Natural killer cell (primary cell): ENCODE measurements at regions not wholly inside any gene's neighbourhood (a gene's known extent, or its start where the extent isn't known, plus 50 kb on each side); places are given as distances from the start of the nearest gene placed in this dataset.

ENCODE experiments used
- ATAC-seq, 3 donors: fragments of 150-1000 bp in 2 of 3; fragments of 200-7000 bp in 1 of 3; cut with Tn5 transposase; 1 replicate in 1 of 3; 2 replicates in 2 of 3; pipeline ENCODE4 v1.10.0; 2021; ENCODE audit warnings: mild to moderate bottlenecking in 2 of 3, moderate library complexity in 2 of 3
- DNase-seq, 2 donors: peaks; one replicate each; pipeline versions ENCODE4 v3.0.0 to v3.0.0-alpha.2; 2013 to 2021; ENCODE audit warnings: mixed read lengths in 1 of 2
- H3K27ac ChIP-seq: one replicate; pipeline ENCODE4 v1.5.1; 2013; ENCODE audit warnings: mild to moderate bottlenecking, low read length
- H3K27me3 ChIP-seq: one replicate; pipeline ENCODE4 v1.6.1; 2013; ENCODE audit warnings: low read length; ENCODE audit not compliant: control insufficient read depth, insufficient read depth
- H3K36me3 ChIP-seq: one replicate; pipeline ENCODE4 v1.6.1; 2013; ENCODE audit warnings: low read length; ENCODE audit not compliant: control insufficient read depth, insufficient read depth
- H3K4me1 ChIP-seq: one replicate; pipeline ENCODE4 v1.6.1; 2013; ENCODE audit warnings: low read length; ENCODE audit not compliant: control insufficient read depth, insufficient read depth
- H3K4me3 ChIP-seq: one replicate; pipeline ENCODE4 v1.5.1; 2013; ENCODE audit warnings: low read length
- H3K9me3 ChIP-seq: one replicate; pipeline ENCODE4 v1.6.1; 2013; ENCODE audit warnings: low read length; ENCODE audit not compliant: control insufficient read depth, insufficient read depth
- H3K27ac Mint-ChIP-seq, 2 donors: one replicate each; pipeline ENCODE4 v1.8.0; 2022; ENCODE audit warnings: mild to moderate bottlenecking in 2 of 2, mixed read lengths in 2 of 2, moderate library complexity in 1 of 2
- H3K27me3 Mint-ChIP-seq, 2 donors: one replicate each; pipeline ENCODE4 v1.8.0; 2022; ENCODE audit warnings: low read depth in 2 of 2, mixed read lengths in 2 of 2
- H3K36me3 Mint-ChIP-seq: one replicate; pipeline ENCODE4 v1.8.0; 2022; ENCODE audit warnings: mixed read lengths
- H3K4me1 Mint-ChIP-seq, 2 donors: one replicate each; pipeline ENCODE4 v1.8.0; 2022; ENCODE audit warnings: mixed read lengths in 2 of 2
- H3K4me3 Mint-ChIP-seq: one replicate; pipeline ENCODE4 v1.8.0; 2022; ENCODE audit warnings: mild to moderate bottlenecking, moderate library complexity, mixed read lengths
- H3K9me3 Mint-ChIP-seq, 2 donors: one replicate each; pipeline ENCODE4 v1.8.0; 2022; ENCODE audit warnings: mixed read lengths in 2 of 2
- WGBS: methylation state at CpG from one replicate; pipeline ENCODE4 v1.1.7; 2013; ENCODE audit warnings: missing lambda C conversion rate; ENCODE audit not compliant: insufficient coverage; 5-methylcytosine and 5-hydroxymethylcytosine counted together
- intact Hi-C: fragments of 100-400 bp; cut with micrococcal nuclease; formaldehyde crosslinking; loops from one replicate; pipeline ENCODE4 v1.14.2; 2022
- TF ChIP-seq, protein P1 (sequence below): fragments of 200-600 bp; IDR thresholded peaks from one replicate; pipeline ENCODE4 v1.8.0; 2022; ENCODE audit warnings: antibody characterized with exemption

GRCh38 chr6:120214088-120214499 lies 864.5 kb upstream of the MAN1A1 start:
- ATAC-seq (no peak), DNase-seq (no peak)
- no peak overlapping the region for H3K27ac ChIP-seq
- H3K36me3 ChIP-seq = no peaks in the 10 kb centered on the region
- no peak overlapping the region for H3K4me3 ChIP-seq
- H3K9me3 Mint-ChIP-seq = peaks cover 8 to 22% of the 10 kb centered on the region in 2 donors
- H3K27me3 Mint-ChIP-seq = no peaks in the 10 kb centered on the region
- TF ChIP-seq, protein P1, sequence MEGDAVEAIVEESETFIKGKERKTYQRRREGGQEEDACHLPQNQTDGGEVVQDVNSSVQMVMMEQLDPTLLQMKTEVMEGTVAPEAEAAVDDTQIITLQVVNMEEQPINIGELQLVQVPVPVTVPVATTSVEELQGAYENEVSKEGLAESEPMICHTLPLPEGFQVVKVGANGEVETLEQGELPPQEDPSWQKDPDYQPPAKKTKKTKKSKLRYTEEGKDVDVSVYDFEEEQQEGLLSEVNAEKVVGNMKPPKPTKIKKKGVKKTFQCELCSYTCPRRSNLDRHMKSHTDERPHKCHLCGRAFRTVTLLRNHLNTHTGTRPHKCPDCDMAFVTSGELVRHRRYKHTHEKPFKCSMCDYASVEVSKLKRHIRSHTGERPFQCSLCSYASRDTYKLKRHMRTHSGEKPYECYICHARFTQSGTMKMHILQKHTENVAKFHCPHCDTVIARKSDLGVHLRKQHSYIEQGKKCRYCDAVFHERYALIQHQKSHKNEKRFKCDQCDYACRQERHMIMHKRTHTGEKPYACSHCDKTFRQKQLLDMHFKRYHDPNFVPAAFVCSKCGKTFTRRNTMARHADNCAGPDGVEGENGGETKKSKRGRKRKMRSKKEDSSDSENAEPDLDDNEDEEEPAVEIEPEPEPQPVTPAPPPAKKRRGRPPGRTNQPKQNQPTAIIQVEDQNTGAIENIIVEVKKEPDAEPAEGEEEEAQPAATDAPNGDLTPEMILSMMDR = no peak
- H3K36me3 Mint-ChIP-seq = no peaks in the 10 kb centered on the region
- H3K9me3 ChIP-seq = no peaks in the 10 kb centered on the region
- intact Hi-C loops = no loop called here
- no peak overlapping the region for H3K4me3 Mint-ChIP-seq
- no peaks in the 10 kb centered on the region for H3K27me3 ChIP-seq
- no peak overlapping the region for H3K27ac Mint-ChIP-seq
- no peaks in the 10 kb centered on the region for H3K4me1 Mint-ChIP-seq
- no peaks in the 10 kb centered on the region for H3K4me1 ChIP-seq

DNA sequence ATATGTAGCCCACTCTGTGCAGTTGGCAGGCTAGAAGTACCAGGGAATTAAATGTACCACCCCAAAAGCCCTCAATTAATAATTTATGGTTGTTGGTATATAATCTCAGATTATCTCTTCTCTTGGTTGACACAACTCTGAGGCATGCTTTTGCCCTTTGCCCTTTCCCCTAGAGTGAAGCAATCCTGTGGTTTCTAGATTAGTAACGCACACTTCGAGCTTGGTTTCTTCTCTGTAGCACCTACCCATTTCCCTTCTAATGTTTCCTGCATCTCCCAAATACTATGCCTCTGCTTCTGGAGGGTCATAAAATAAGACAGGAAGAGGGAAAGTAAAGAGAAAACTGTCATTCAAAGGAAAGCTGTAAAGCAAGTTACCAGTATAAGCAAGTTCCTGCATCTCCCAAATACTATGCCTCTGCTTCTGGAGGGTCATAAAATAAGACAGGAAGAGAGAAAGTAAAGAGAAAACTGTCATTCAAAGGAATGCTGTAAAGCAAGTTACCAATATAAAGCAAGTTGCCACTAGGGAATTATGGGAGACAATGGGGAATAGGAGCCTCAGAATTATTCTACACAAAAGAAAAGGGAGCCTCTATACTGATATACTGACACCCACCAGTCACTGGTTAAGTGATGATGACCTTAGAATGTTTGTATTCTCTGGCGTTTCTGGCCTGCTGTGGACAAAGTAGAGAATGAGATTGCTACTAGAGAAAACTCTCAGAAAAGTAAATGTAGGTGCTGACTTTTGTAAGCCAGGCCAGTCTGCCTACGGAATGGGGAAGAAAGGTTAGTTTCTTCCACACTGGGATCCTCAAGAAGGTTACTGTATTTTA lies 862.6 kb upstream of the MAN1A1 start:
- H3K4me1 ChIP-seq = no peaks in the 10 kb centered on the region
- H3K27me3 Mint-ChIP-seq = no peaks in the 10 kb centered on the region
- peaks cover 4 to 14% of the 10 kb centered on the region in 2 donors for H3K9me3 Mint-ChIP-seq
- ATAC-seq (no peak), DNase-seq (no peak)
- H3K4me3 Mint-ChIP-seq = no peak overlapping the region
- H3K36me3 Mint-ChIP-seq = no peaks in the 10 kb centered on the region
- no peak overlapping the region for H3K4me3 ChIP-seq
- intact Hi-C loops = no loop called here
- no peaks in the 10 kb centered on the region for H3K9me3 ChIP-seq
- no peaks in the 10 kb centered on the region for H3K4me1 Mint-ChIP-seq
- no peaks in the 10 kb centered on the region for H3K27me3 ChIP-seq
- TF ChIP-seq, protein P1 = no peak
- H3K27ac Mint-ChIP-seq = no peak overlapping the region
- no peak overlapping the region for H3K27ac ChIP-seq
- H3K36me3 ChIP-seq = no peaks in the 10 kb centered on the region
- 48% methylated on average over 4 of the region's 4 CpGs for WGBS

GRCh38 chr6:120202878-120203277 lies 853.3 kb upstream of the MAN1A1 start:
- Mint-ChIP-seq H3K9me3 (peaks cover 12 to 15% of the 10 kb centered on the region in 2 donors), H3K36me3 (peaks cover 6% of the 10 kb centered on the region), H3K4me3 (no peak overlapping the region), H3K27ac (no peak overlapping the region), H3K27me3 (no peaks in the 10 kb centered on the region), H3K4me1 (no peaks in the 10 kb centered on the region)
- H3K36me3 ChIP-seq = no peaks in the 10 kb centered on the region
- WGBS = no CpG with 5 or more reads among the region's 1 CpG
- intact Hi-C loops = no loop called here
- no peaks in the 10 kb centered on the region for H3K4me1 ChIP-seq
- ATAC-seq (no peak), DNase-seq (no peak)
- H3K9me3 ChIP-seq = no peaks in the 10 kb centered on the region
- no peaks in the 10 kb centered on the region for H3K27me3 ChIP-seq
- no peak overlapping the region for H3K4me3 ChIP-seq
- TF ChIP-seq, protein P1 = no peak
- H3K27ac ChIP-seq = no peak overlapping the region

DNA sequence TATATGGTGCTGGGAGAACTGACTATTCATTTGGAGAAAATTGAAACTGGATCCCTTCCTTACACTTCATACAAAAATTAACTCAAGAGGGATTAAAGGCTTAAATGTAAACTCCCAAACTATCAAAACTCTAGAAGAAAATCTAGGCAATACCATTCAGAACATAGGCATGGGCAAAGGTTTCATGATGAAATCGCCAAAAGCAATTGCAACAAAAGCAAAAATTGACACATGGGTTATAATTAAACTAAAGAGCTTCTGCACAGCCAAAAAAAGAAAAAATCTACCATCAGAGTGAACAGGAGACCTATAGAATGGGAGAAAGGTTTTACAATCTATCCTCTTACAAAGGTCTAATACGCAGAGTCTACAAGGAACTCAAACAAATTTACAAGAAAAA lies 851.3 kb upstream of the MAN1A1 start:
- H3K4me3 ChIP-seq = no peak overlapping the region
- TF ChIP-seq, protein P1 = no peak
- Mint-ChIP-seq H3K9me3 (peaks cover 10 to 14% of the 10 kb centered on the region in 2 donors), H3K4me1 (no peaks in the 10 kb centered on the region), H3K4me3 (no peak overlapping the region), H3K27me3 (no peaks in the 10 kb centered on the region), H3K36me3 (peaks cover 6% of the 10 kb centered on the region), H3K27ac (no peak overlapping the region)
- no peaks in the 10 kb centered on the region for H3K4me1 ChIP-seq
- intact Hi-C loops = no loop called here
- WGBS = 60% methylated on average over 1 of the region's 2 CpGs
- DNase-seq = no peak
- no peaks in the 10 kb centered on the region for H3K36me3 ChIP-seq
- no peaks in the 10 kb centered on the region for H3K27me3 ChIP-seq
- ATAC-seq = no peak
- H3K9me3 ChIP-seq = no peaks in the 10 kb centered on the region
- H3K27ac ChIP-seq = no peak overlapping the region
